HEK293 (cell line): ENCODE measurements at regions not wholly inside any gene's neighbourhood (a gene's known extent, or its start where the extent isn't known, plus 50 kb on each side); places are given as distances from the start of the nearest gene placed in this dataset.

Experiments
- GLI2 ChIP-seq: fragments of 450-650 bp; formaldehyde crosslinking; IDR thresholded peaks from 2 replicates; pipeline ENCODE4; 2017; ENCODE audit warnings: missing biosample characterization, missing genetic modification characterization, low read depth, borderline replicate concordance
- YY2 ChIP-seq: fragments of 450-650 bp; formaldehyde crosslinking; IDR thresholded peaks from 2 replicates; pipeline ENCODE4 v1.5.1; 2016; ENCODE audit warnings: missing biosample characterization, missing genetic modification characterization
- ZFP37 ChIP-seq: fragments of 450-650 bp; formaldehyde crosslinking; IDR thresholded peaks from 2 replicates; pipeline ENCODE4 v1.5.1; 2016; ENCODE audit warnings: missing biosample characterization, missing genetic modification characterization
- ZNF324 ChIP-seq: fragments of 450-650 bp; formaldehyde crosslinking; IDR thresholded peaks from 2 replicates; pipeline ENCODE4 v1.5.1; 2016; ENCODE audit warnings: missing biosample characterization, missing genetic modification characterization
- ZNF416 ChIP-seq: fragments of 450-650 bp; formaldehyde crosslinking; IDR thresholded peaks from 2 replicates; pipeline ENCODE4 v1.5.1; 2016; ENCODE audit warnings: missing biosample characterization, missing genetic modification characterization
- ZNF561 ChIP-seq: fragments of 450-650 bp; IDR thresholded peaks from 2 replicates; pipeline ENCODE4 v1.5.1; 2018; ENCODE audit warnings: missing biosample characterization, missing genetic modification characterization, borderline replicate concordance
- TF ChIP-seq, protein P1 (sequence below): fragments of 450-650 bp; formaldehyde crosslinking; IDR thresholded peaks from 2 replicates; pipeline ENCODE4 v1.5.1; 2016; ENCODE audit warnings: missing biosample characterization, missing genetic modification characterization
- TF ChIP-seq, protein P2 (sequence below): fragments of 450-650 bp; formaldehyde crosslinking; IDR thresholded peaks from 2 replicates; pipeline ENCODE4 v1.5.1; 2017; ENCODE audit warnings: missing biosample characterization, mild to moderate bottlenecking, missing genetic modification characterization, moderate library complexity
- TF ChIP-seq, protein P3 (sequence below): fragments of 450-650 bp; formaldehyde crosslinking; IDR thresholded peaks from 2 replicates; pipeline ENCODE4 v1.5.1; 2016; ENCODE audit warnings: missing biosample characterization, missing genetic modification characterization
- TF ChIP-seq, protein P4 (sequence below): fragments of 450-650 bp; formaldehyde crosslinking; IDR thresholded peaks from 2 replicates; pipeline ENCODE4 v1.5.1; 2016; ENCODE audit warnings: missing biosample characterization, missing genetic modification characterization, low read depth

DNA sequence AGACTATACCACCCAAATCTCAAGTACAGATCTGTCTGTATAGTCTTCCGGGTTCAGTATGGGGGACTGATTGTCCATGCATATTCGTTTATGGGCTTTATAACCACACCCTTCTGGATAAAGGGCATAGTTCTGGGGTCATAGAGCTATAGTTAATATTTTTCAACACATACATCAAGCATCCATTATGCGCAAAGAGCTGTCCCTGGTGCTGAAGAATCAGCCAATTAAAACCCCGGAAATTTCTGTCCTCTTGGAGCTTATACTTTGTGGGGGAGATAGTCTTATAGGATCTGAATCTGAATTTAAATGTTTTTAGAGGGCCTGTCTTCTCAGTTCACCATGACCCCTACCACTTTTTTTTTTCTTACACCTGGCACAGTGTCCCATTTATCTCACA, 256.7 kb downstream of the SUDS3 start:
- TF ChIP-seq, protein P1, sequence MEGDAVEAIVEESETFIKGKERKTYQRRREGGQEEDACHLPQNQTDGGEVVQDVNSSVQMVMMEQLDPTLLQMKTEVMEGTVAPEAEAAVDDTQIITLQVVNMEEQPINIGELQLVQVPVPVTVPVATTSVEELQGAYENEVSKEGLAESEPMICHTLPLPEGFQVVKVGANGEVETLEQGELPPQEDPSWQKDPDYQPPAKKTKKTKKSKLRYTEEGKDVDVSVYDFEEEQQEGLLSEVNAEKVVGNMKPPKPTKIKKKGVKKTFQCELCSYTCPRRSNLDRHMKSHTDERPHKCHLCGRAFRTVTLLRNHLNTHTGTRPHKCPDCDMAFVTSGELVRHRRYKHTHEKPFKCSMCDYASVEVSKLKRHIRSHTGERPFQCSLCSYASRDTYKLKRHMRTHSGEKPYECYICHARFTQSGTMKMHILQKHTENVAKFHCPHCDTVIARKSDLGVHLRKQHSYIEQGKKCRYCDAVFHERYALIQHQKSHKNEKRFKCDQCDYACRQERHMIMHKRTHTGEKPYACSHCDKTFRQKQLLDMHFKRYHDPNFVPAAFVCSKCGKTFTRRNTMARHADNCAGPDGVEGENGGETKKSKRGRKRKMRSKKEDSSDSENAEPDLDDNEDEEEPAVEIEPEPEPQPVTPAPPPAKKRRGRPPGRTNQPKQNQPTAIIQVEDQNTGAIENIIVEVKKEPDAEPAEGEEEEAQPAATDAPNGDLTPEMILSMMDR: no peak
- TF ChIP-seq ZFP37 (tag by site-specific recombination) (no peak), ZNF416 (tag by site-specific recombination) (no peak), YY2 (no peak), ZNF561 (tag by site-specific recombination) (no peak), GLI2 (no peak), ZNF324 (tag by site-specific recombination) (no peak)
- TF ChIP-seq, protein P2, sequence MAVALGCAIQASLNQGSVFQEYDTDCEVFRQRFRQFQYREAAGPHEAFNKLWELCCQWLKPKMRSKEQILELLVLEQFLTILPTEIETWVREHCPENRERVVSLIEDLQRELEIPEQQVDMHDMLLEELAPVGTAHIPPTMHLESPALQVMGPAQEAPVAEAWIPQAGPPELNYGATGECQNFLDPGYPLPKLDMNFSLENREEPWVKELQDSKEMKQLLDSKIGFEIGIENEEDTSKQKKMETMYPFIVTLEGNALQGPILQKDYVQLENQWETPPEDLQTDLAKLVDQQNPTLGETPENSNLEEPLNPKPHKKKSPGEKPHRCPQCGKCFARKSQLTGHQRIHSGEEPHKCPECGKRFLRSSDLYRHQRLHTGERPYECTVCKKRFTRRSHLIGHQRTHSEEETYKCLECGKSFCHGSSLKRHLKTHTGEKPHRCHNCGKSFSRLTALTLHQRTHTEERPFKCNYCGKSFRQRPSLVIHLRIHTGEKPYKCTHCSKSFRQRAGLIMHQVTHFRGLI (tag by site-specific recombination): no peak
- TF ChIP-seq, protein P3, sequence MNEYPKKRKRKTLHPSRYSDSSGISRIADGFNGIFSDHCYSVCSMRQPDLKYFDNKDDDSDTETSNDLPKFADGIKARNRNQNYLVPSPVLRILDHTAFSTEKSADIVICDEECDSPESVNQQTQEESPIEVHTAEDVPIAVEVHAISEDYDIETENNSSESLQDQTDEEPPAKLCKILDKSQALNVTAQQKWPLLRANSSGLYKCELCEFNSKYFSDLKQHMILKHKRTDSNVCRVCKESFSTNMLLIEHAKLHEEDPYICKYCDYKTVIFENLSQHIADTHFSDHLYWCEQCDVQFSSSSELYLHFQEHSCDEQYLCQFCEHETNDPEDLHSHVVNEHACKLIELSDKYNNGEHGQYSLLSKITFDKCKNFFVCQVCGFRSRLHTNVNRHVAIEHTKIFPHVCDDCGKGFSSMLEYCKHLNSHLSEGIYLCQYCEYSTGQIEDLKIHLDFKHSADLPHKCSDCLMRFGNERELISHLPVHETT (tag by site-specific recombination): no peak
- TF ChIP-seq, protein P4, sequence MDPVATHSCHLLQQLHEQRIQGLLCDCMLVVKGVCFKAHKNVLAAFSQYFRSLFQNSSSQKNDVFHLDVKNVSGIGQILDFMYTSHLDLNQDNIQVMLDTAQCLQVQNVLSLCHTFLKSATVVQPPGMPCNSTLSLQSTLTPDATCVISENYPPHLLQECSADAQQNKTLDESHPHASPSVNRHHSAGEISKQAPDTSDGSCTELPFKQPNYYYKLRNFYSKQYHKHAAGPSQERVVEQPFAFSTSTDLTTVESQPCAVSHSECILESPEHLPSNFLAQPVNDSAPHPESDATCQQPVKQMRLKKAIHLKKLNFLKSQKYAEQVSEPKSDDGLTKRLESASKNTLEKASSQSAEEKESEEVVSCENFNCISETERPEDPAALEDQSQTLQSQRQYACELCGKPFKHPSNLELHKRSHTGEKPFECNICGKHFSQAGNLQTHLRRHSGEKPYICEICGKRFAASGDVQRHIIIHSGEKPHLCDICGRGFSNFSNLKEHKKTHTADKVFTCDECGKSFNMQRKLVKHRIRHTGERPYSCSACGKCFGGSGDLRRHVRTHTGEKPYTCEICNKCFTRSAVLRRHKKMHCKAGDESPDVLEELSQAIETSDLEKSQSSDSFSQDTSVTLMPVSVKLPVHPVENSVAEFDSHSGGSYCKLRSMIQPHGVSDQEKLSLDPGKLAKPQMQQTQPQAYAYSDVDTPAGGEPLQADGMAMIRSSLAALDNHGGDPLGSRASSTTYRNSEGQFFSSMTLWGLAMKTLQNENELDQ (tag by site-specific recombination): no peak
